GM12891 (cell line): ENCODE measurements at regions not wholly inside any gene's neighbourhood (a gene's known extent, or its start where the extent isn't known, plus 50 kb on each side); places are given as distances from the start of the nearest gene placed in this dataset.
"Not testable (repeated sequence)": the region's sequence is repeated elsewhere in the genome, so short reads cannot be mapped to it uniquely, and the experiment has no call there.

Source experiments
- DNase-seq: peaks from one replicate; pipeline ENCODE4 v3.0.0; 2011; ENCODE audit warnings: low spot score; ENCODE audit not compliant: insufficient read length
- FAIRE-seq: peaks from 2 replicates; lab custom pipeline; 2011; peaks lifted over from hg19 to GRCh38; lab: Jason Lieb, UNC
- PAX5 ChIP-seq: IDR thresholded peaks from 2 replicates; pipeline ENCODE4 v1.6.1; 2011; ENCODE audit warnings: low read length, moderate library complexity, mild to moderate bottlenecking; ENCODE audit not compliant: insufficient read depth, severe bottlenecking
- POLR2A ChIP-seq: IDR thresholded peaks from 2 replicates; pipeline ENCODE4 v1.6.1; 2011; ENCODE audit warnings: low read depth, low read length, control low read depth
- POLR2AphosphoS5 ChIP-seq: IDR thresholded peaks from 2 replicates; pipeline ENCODE4 v1.6.1; 2011; ENCODE audit warnings: low read depth, low read length, control low read depth
- POU2F2 ChIP-seq: IDR thresholded peaks from 2 replicates; pipeline ENCODE4 v1.6.1; 2011; ENCODE audit warnings: low read depth, mild to moderate bottlenecking, control low read depth, low read length, moderate library complexity
- SPI1 ChIP-seq: IDR thresholded peaks from 2 replicates; pipeline ENCODE4 v1.6.1; 2011; ENCODE audit warnings: low read depth, low read length, control low read depth
- TAF1 ChIP-seq: IDR thresholded peaks from 2 replicates; pipeline ENCODE4 v1.6.1; 2011; ENCODE audit warnings: low read depth, low read length, control low read depth

GRCh38 chr7:12839508-12840153, 152.2 kb downstream of the ARL4A start:
- FAIRE-seq: no peak
- no peak for DNase-seq
- TF ChIP-seq POLR2AphosphoS5: no peak
- no peak for TF ChIP-seq POLR2A
- no peak for TF ChIP-seq POU2F2
- no peak for TF ChIP-seq TAF1
- no peak for TF ChIP-seq PAX5

DNA sequence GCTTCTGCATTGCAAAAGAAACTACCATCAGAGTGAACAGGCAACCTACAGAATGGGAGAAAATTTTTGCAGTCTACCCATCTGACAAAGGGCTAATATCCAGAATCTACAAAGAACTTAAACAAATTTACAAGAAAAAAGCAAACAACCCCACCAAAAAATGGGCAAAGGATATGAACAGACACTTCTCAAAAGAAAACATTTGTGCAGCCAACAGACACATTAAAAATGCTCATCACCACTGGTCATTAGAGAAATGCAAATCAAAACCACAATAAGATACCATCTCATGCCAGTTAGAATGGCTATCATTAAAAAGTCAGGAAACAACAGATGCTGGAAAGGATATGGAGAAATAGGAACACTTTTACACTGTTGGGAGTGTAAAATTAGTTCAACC, 157.3 kb downstream of the ARL4A start:
- not testable (repeated sequence) for FAIRE-seq, DNase-seq

GRCh38 chr7:12847001-12847400, 159.6 kb downstream of the ARL4A start:
- TF ChIP-seq POLR2A (no peak), POLR2AphosphoS5 (no peak), TAF1 (no peak), PAX5 (no peak), SPI1 (no peak), POU2F2 (no peak)
- no peak for FAIRE-seq

GRCh38 chr7:12851142-12851541, 163.7 kb downstream of the ARL4A start:
- FAIRE-seq: no peak

More at GRCh38 chr7:12847001-12847400, 159.6 kb downstream of the ARL4A start:
- no peak for DNase-seq

GRCh38 chr7:12851841-12852240, 164.4 kb downstream of the ARL4A start:
- no peak for DNase-seq
- FAIRE-seq: no peak
- no peak for TF ChIP-seq SPI1
- no peak for TF ChIP-seq POU2F2
- no peak for TF ChIP-seq POLR2A
- TF ChIP-seq TAF1: no peak
- TF ChIP-seq POLR2AphosphoS5: no peak
- TF ChIP-seq PAX5: no peak

More at GRCh38 chr7:12851142-12851541, 163.7 kb downstream of the ARL4A start:
- TF ChIP-seq POLR2A (no peak), TAF1 (no peak), SPI1 (no peak), PAX5 (no peak), POU2F2 (no peak), POLR2AphosphoS5 (no peak)
- no peak for DNase-seq

GRCh38 chr7:12855036-12855435, 167.6 kb downstream of the ARL4A start:
- TF ChIP-seq POLR2A (no peak), PAX5 (no peak), SPI1 (no peak), TAF1 (no peak), POLR2AphosphoS5 (no peak), POU2F2 (no peak)
- DNase-seq: no peak

GRCh38 chr7:12859761-12860160, 172.3 kb downstream of the ARL4A start:
- TF ChIP-seq POLR2A: no peak
- no peak for FAIRE-seq
- DNase-seq: no peak

More at GRCh38 chr7:12855036-12855435, 167.6 kb downstream of the ARL4A start:
- no peak for FAIRE-seq

- DNase-seq: no peak
- FAIRE-seq: no peak
- TF ChIP-seq POLR2A (no peak), PAX5 (no peak), POLR2AphosphoS5 (no peak), TAF1 (no peak)
Measured at GRCh38 chr7:12861070-12861469, 173.6 kb downstream of the ARL4A start.

DNA sequence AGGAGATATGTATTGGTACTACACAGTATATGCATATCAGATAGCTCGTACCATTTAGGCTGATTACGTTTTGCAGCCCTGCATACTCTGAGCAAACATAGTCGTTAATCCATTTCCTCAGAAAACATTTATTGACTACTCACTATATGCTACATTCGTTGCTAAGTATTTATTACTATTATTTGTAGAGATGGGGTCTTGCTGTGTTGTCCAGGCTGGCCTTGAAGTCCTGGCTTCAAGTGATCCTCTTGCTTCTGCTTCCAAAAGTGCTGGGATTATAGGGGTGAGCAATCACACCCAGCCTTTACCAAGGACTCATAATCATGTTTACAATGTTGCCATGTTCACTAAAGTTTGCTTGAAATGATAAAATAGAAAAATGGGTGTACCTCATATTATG, 174.7 kb downstream of the ARL4A start:
- no peak for TF ChIP-seq TAF1
- TF ChIP-seq SPI1: no peak
- no peak for TF ChIP-seq POLR2AphosphoS5
- no peak for TF ChIP-seq PAX5
- no peak for TF ChIP-seq POLR2A
- TF ChIP-seq POU2F2: no peak
- FAIRE-seq (no peak), DNase-seq (no peak)

GRCh38 chr7:12864470-12865046, 177.1 kb downstream of the ARL4A start:
- TF ChIP-seq TAF1: no peak
- no peak for TF ChIP-seq PAX5
- TF ChIP-seq POLR2A: no peak
- TF ChIP-seq POLR2AphosphoS5: no peak
- TF ChIP-seq SPI1: no peak
- no peak for TF ChIP-seq POU2F2
- DNase-seq (no peak), FAIRE-seq (no peak)

DNA sequence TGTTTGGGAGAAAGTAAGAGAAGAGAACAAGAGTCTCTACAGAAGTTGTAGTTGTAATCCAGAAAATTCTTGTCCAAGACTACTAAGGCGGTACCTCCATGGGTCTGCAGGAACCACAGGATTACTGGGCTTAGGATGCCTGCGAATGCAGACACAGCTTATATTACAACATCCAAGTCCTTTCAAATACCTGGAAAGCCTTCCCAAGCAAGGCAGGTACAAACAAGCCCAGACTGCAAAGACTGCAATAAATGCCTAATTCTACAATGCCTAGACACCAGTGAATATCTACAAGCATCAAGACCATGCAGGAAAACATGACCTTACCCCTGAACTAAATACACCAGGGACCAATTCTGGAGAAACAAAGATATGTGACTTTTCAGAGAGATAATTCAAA, 178.2 kb downstream of the ARL4A start:
- DNase-seq (no peak), FAIRE-seq (no peak)
- TF ChIP-seq PAX5 (no peak), SPI1 (no peak), POLR2AphosphoS5 (no peak), POU2F2 (no peak), POLR2A (no peak), TAF1 (no peak)
